Activated T-helper 2 cell treated with anti-CD3 and anti-CD28 coated beads, Interferon-gamma antibody, Interleukin-2, Interleukin-4, amounts not matched to agents 10 μg/mL and 5 μg/mL and 100 μg/mL, durations not matched to agents 14 hours and 24 hours and 36 hours (primary cell): ENCODE measurements at regions not wholly inside any gene's neighbourhood (a gene's known extent, or its start where the extent isn't known, plus 50 kb on each side); places are given as distances from the start of the nearest gene placed in this dataset.

ENCODE experiments used
- DNase-seq: peaks from one replicate; pipeline ENCODE4 v3.0.0; 2021; ENCODE audit warnings: low spot score
- H3K27ac Mint-ChIP-seq: one replicate; pipeline ENCODE4 v1.8.0; 2021; ENCODE audit warnings: mixed read lengths
- H3K27me3 Mint-ChIP-seq: one replicate; pipeline ENCODE4 v1.8.0; 2021; ENCODE audit warnings: low read depth, mixed read lengths
- H3K36me3 Mint-ChIP-seq: one replicate; pipeline ENCODE4 v1.8.0; 2021; ENCODE audit warnings: low read depth, mixed read lengths
- H3K4me1 Mint-ChIP-seq: one replicate; pipeline ENCODE4 v1.8.0; 2021; ENCODE audit warnings: low read depth, mixed read lengths
- H3K4me3 Mint-ChIP-seq: one replicate; pipeline ENCODE4 v1.8.0; 2021; ENCODE audit warnings: low read depth, mild to moderate bottlenecking, moderate library complexity, mixed read lengths
- H3K9me3 Mint-ChIP-seq: one replicate; pipeline ENCODE4 v1.8.0; 2021; ENCODE audit warnings: mixed read lengths
- intact Hi-C: fragments of 100-400 bp; cut with micrococcal nuclease; formaldehyde crosslinking; loops from one replicate; pipeline ENCODE4 v1.15.1; 2023

DNA sequence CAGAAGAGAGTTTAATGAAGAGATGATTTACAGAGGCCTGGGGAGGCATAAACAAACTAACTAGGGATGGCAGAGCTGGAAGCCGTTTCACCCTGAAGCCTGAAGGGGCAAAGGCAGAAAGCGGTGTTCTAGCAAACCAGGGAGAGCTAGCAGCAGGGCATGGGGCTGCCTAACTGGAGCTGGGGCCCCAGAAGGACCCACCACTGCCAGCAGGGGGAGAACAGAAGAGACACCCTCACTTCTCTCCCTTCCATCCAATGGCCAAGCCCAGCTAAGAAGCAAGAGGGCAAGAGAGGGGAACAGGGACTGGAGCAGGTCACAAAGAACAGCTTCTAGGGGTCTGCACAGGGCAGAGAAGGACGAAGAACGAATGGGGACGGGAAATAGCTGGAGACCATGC lies 195.5 kb downstream of the KATNAL1 start:
- peaks cover 22% of the 10 kb centered on the region for H3K4me1 Mint-ChIP-seq
- DNase-seq, result no peak

DNA sequence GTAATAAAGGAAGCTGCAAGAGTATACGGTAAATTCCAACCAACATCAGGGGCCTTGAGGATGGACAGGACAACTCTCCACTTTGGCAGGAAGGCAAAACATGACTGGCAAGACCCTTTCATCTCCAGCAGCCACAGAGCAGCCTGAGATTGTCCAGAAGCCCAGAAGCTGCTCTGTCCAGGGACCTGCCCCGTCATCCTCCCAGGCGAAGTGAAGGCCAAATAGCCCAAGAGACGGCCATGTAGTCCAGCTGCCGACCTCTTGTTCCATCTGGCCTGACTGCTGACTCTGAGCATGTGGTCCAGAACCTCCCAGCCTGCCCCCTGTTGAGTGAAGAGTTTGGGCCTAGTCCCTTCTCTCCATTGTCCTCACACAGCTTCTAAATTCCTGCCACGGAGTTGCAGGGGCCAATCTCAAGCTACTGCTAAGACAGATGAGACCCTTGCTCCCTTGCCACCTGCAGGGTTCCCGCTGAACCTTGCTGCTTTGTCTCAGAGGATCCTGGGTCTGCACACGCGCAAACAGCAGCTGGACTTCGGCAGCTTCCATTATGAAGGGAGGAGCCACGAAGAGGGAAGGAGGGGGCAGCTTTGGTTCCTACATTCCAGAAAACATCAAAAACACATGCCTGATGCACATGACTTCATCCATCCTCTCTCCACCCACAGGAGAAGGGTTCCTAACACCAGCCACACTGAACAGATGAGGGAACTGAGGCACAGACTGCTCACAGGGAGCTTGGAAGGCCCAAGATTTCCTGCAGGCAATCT lies 196.9 kb downstream of the KATNAL1 start:
- no peak for DNase-seq
- intact Hi-C loops, result loop anchor here (10.0 kb wide), 1 partner anchor 606 kb away; no protein-coding TSS in a partner anchor
- H3K36me3 Mint-ChIP-seq, result no peaks in the 10 kb centered on the region
- H3K27me3 Mint-ChIP-seq, result peaks cover 5% of the 10 kb centered on the region
- H3K4me3 Mint-ChIP-seq, result no peak overlapping the region
- H3K27ac Mint-ChIP-seq, result no peak overlapping the region
- H3K9me3 Mint-ChIP-seq, result no peaks in the 10 kb centered on the region
- peaks cover 22% of the 10 kb centered on the region for H3K4me1 Mint-ChIP-seq

More for the DNA sequence above, 195.5 kb downstream of the KATNAL1 start:
- no peak overlapping the region for H3K4me3 Mint-ChIP-seq
- intact Hi-C loops, result loop anchor here (2.0 to 10.0 kb wide), 2 partner anchors 177 to 607 kb away; no protein-coding TSS in a partner anchor
- H3K9me3 Mint-ChIP-seq, result no peaks in the 10 kb centered on the region
- peaks cover 3% of the 10 kb centered on the region for H3K27me3 Mint-ChIP-seq
- H3K27ac Mint-ChIP-seq, result no peak overlapping the region
- no peaks in the 10 kb centered on the region for H3K36me3 Mint-ChIP-seq

DNA sequence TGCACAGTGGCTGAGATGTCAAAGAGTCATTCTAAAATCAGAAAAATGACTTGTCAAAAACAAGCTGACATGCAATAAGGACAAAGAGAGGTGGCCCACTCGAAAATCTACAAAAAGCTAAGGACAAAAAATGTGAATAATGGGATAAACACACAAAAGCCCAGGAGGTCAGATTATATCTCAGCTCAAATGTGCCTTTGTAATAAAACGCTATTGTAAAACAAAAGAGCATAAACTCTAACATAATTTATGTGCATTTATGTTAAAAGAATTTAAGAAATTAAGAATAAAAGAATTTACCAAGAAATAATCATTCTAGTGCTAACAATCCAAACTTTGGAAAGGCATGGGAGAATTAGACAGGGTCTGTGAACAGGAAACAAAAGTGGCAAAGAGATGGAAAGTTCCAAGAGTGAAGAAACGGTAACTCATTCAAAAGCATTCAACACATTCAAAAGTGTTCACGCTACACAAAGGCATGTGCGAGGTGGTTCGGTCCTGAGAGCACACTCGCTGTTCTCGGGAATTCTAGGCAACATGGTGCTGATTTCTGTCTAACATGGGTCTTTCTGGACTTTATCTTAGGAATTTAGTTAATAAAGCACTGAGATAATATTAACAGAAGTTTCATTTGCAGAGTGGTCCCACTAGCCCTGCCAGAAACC lies 197.7 kb downstream of the KATNAL1 start:
- Mint-ChIP-seq H3K4me1 (peaks cover 19% of the 10 kb centered on the region), H3K27me3 (peaks cover 11% of the 10 kb centered on the region), H3K27ac (no peak overlapping the region), H3K4me3 (no peak overlapping the region), H3K36me3 (no peaks in the 10 kb centered on the region), H3K9me3 (no peaks in the 10 kb centered on the region)
- no peak for DNase-seq
- intact Hi-C loops, result loop anchor here (10.0 kb wide), 1 partner anchor 605 kb away; no protein-coding TSS in a partner anchor

DNA sequence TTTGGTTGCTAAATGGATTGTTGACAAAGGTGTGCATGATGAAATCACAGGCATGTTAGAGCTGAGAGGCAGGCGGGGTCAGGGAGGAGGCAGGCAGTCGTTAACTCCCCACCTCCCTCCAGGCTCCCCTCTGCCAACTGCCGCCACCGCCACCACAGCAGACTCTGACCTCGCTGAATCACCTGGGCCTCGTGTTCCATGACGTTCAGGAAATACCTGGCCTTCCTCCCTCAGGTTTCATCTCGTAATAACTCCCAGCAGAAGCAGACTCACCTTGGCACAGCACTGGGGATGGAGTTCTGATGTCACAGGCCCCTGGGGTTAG lies 198.5 kb downstream of the KATNAL1 start:
- no peak overlapping the region for H3K27ac Mint-ChIP-seq
- H3K9me3 Mint-ChIP-seq, result no peaks in the 10 kb centered on the region
- H3K4me1 Mint-ChIP-seq, result peaks cover 13% of the 10 kb centered on the region
- no peak overlapping the region for H3K4me3 Mint-ChIP-seq
- DNase-seq, result no peak
- intact Hi-C loops, result no loop called here
- no peaks in the 10 kb centered on the region for H3K36me3 Mint-ChIP-seq
- peaks cover 12% of the 10 kb centered on the region for H3K27me3 Mint-ChIP-seq

DNA sequence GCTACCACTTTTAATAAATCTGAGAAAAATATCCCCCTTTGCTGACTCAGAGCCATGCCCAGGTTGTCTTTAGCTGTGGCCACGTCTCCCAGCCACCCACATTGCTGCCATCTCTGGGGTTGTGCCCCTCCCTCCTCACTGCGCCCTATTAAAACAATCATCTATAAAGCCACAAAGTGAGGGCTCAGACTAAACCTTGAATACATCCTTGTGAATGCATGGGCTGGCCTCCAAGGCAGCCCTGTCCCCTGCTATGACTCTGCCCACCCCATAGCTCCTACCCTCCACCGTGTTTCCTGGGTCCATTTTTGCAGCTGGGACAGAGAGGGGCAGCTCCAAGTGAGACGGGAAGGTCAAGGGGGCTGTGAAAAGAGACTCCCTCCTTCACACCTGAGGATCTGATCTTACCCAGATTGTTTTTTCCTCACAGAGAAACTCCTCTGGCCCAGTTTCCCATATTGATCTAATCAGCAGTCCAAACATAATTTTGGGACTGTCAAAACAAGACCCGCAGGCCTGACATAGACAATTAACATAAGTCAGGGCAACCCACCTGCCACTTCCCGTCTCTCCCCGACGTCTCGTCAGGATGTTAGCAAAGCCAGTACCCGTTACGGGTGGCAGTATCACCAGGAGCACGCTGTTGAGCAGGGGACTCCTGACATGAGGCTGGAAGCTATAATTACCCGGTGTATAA lies 199.0 kb downstream of the KATNAL1 start:
- peaks cover 12% of the 10 kb centered on the region for H3K27me3 Mint-ChIP-seq
- intact Hi-C loops, result no loop called here
- no peak for DNase-seq
- peaks cover 11% of the 10 kb centered on the region for H3K4me1 Mint-ChIP-seq
- H3K27ac Mint-ChIP-seq, result no peak overlapping the region
- H3K4me3 Mint-ChIP-seq, result no peak overlapping the region
- H3K9me3 Mint-ChIP-seq, result no peaks in the 10 kb centered on the region
- no peaks in the 10 kb centered on the region for H3K36me3 Mint-ChIP-seq

DNA sequence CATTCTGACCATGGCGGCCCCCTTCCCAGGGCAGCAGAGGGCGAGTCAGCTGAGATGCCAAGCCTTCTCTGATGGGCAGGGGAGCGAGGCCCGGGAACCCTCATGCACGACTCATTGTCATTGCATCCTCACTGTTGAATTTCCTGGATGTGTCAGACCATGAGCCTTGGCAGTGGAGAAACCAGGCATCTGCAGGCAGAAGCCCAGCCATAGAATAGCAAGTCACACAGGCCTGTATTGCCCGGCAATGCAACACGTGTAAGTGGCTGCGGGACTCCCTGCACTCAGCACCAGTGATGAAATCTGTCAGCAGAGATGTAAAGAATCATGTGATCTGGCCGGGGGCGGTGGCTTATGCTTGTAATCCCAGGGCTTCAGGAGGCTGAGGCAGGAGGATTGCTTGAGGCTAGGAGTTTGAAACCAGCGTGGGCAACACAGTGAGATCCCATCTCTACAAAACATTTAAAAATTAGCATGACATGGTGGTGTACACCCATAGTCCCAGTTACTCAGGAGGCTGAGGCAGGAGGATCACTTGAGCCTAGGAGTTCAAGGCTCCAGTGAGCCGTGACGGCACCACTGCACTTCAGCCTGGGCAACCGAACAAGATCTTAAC lies 199.7 kb downstream of the KATNAL1 start:
- Mint-ChIP-seq H3K27ac (no peak overlapping the region), H3K4me3 (no peak overlapping the region), H3K27me3 (peaks cover 12% of the 10 kb centered on the region), H3K9me3 (no peaks in the 10 kb centered on the region), H3K36me3 (no peaks in the 10 kb centered on the region), H3K4me1 (peaks cover 5% of the 10 kb centered on the region)
- intact Hi-C loops, result no loop called here
- no peak for DNase-seq

DNA sequence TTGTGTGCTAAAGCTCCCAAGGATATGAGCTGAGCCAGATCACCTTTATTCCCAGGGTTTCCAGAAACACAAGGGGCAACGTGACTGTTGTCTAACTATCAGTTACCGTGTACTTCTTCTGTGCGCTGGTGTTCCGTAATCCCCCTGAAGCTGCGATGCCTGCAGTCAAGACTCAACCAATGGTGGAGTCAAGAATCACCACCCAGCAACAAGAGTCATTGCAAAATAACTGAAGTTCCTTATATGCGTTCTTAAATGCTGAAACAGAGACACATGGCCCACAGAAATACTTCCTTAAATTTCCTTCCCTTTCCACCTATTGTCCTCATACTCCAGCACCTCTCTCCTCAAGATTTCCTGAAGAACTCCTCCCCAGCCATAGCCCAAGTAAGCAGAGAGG lies 200.2 kb downstream of the KATNAL1 start:
- Mint-ChIP-seq H3K27ac (no peak overlapping the region), H3K4me3 (no peak overlapping the region), H3K36me3 (no peaks in the 10 kb centered on the region), H3K9me3 (no peaks in the 10 kb centered on the region), H3K27me3 (peaks cover 14% of the 10 kb centered on the region), H3K4me1 (no peaks in the 10 kb centered on the region)
- no peak for DNase-seq
- intact Hi-C loops, result no loop called here

DNA sequence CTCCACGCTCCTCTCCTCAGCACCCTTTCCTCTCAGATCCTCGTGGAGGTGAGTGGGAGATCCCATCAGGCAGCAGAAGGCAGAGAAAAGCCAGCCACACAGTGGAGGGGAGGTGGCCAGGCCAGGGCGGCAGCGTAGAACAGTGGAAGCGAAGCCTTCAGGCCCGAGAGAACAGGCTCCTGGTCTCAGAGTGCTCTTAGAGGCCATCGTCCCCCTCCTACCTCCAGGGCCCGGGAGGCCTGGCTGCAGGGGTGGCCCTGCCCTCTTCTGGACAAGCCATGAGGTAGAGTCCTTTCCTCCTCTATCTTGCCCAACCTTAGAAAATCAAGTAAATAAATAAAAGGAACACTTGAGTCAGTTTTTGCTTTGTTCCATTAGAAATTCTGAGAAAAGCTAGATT lies 202.0 kb downstream of the KATNAL1 start:
- intact Hi-C loops, result no loop called here
- H3K4me1 Mint-ChIP-seq, result no peaks in the 10 kb centered on the region
- no peak for DNase-seq
- H3K36me3 Mint-ChIP-seq, result no peaks in the 10 kb centered on the region
- no peak overlapping the region for H3K27ac Mint-ChIP-seq
- no peaks in the 10 kb centered on the region for H3K9me3 Mint-ChIP-seq
- H3K4me3 Mint-ChIP-seq, result no peak overlapping the region
- peaks cover 12% of the 10 kb centered on the region for H3K27me3 Mint-ChIP-seq

DNA sequence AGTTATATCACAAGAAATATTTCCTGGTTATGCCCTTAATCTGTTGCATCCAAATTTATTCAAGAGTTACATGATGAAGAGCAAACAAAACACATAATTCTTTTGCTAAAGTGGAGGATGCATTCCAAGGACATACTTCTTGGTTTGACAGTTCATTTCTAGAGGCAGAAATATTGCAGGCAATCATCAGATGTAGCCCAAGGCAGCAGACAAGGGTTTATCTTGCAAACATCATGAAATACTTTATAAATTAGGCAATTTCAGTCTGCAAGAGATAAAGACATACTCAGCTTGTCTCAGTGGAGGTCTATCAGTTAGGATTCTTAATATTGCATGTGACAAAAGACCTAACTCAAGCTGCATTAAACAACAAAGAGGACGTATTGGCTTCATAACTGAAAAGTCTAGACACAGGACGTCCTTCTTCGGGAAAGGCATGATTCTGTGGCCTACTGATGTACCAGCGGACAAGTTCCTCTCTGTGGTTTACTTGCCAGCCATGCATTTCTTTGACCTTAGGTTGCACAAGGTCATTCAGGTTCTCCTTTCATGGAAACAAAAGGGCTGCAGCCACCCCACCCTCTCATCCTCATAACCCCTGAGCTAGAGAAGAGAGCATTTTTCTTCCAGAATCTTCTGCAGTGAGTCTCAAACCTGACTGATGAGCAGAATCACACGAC lies 204.1 kb downstream of the KATNAL1 start:
- no peak overlapping the region for H3K27ac Mint-ChIP-seq
- intact Hi-C loops, result no loop called here

DNA sequence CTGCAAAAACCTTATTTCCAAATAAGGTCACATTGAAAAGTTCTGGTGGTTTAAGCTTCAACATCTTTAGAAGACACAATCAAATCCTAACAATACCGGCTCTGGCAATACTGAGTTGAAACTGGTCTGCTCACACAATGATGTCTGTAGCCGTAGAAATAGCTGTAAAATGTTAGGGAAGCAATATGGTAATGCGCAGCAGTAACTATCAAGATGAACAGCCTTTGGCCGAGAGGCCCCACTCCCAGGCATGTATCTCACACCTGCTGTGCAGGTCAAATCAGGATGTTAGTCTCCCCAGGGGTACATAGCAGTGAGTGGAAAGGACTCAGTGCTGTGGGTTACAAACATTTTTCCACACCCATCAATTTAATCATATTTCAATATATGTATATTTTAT lies 207.1 kb downstream of the KATNAL1 start:
- H3K4me1 Mint-ChIP-seq, result no peaks in the 10 kb centered on the region
- DNase-seq, result no peak
- peaks cover 14% of the 10 kb centered on the region for H3K27me3 Mint-ChIP-seq
- no peak overlapping the region for H3K27ac Mint-ChIP-seq
- no peaks in the 10 kb centered on the region for H3K36me3 Mint-ChIP-seq
- no peaks in the 10 kb centered on the region for H3K9me3 Mint-ChIP-seq
- intact Hi-C loops, result no loop called here
- no peak overlapping the region for H3K4me3 Mint-ChIP-seq

More for the DNA sequence above, 204.1 kb downstream of the KATNAL1 start:
- DNase-seq, result no peak
- Mint-ChIP-seq H3K9me3 (no peaks in the 10 kb centered on the region), H3K4me3 (no peak overlapping the region), H3K27me3 (peaks cover 17% of the 10 kb centered on the region), H3K36me3 (no peaks in the 10 kb centered on the region), H3K4me1 (no peaks in the 10 kb centered on the region)

DNA sequence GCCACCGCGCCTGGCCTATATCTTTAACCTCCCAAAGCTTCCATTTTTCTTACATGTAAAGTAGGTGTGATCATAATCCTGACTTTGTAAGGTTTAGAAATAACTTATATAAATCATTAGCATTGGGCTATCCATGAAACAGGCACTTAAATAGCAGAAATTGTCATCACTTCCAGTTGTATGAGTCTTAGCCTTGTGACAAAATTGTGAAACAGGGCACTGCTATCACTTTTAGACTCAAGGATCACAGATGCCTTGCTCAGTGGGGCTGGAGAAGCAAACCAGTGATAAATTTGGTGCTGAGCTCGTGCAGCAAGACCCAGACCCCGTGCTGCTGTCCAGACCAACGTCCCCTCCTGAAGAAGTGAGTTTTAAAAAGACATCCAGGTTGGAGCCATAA lies 209.7 kb downstream of the KATNAL1 start:
- Mint-ChIP-seq H3K4me1 (no peaks in the 10 kb centered on the region), H3K36me3 (no peaks in the 10 kb centered on the region), H3K27me3 (peaks cover 9% of the 10 kb centered on the region), H3K4me3 (no peak overlapping the region), H3K9me3 (no peaks in the 10 kb centered on the region), H3K27ac (no peak overlapping the region)
- intact Hi-C loops, result no loop called here
- no peak for DNase-seq

DNA sequence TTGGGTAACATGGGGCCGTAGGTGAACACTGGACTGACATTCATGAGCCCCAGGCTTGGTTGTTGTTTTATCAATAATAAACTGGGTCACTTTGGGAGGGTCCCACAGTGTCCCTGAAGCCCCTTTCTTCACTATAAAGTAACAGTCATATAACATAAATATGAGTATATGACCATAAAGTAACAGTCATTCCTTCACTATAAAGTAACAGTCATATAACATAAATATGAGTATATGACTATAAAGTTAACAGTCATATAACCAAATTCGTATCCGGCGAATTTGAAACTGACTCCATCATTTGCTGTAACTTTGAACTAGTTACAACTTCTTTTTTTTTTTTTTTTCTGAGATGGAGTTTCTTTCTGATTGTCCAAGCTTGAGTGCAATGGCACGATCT lies 210.3 kb downstream of the KATNAL1 start:
- Mint-ChIP-seq H3K9me3 (no peaks in the 10 kb centered on the region), H3K27ac (no peak overlapping the region), H3K4me1 (no peaks in the 10 kb centered on the region), H3K36me3 (no peaks in the 10 kb centered on the region), H3K4me3 (no peak overlapping the region), H3K27me3 (peaks cover 6% of the 10 kb centered on the region)
- intact Hi-C loops, result no loop called here
- no peak for DNase-seq
